ENCODE measurements at regions not wholly inside any gene's neighbourhood (a gene's known extent, or its start where the extent isn't known, plus 50 kb on each side); places are given as distances from the start of the nearest gene placed in this dataset.

GRCh38 chr4:159512348-159512747 lies 409.5 kb downstream of the RAPGEF2 start:
- no peaks in the 10 kb centered on the region for H4K20me1 ChIP-seq (replicated peaks in 1 of 2; ENCODE audit: control insufficient read depth in 1 of 2, insufficient read depth in 2 of 2, low read length in 2 of 2)
- no peak overlapping the region for H3K9ac ChIP-seq (replicated peaks in 1 of 4; ENCODE audit: extremely low read depth in 1 of 4, low read depth in 3 of 4, low read length in 3 of 4)
- H2AK5ac ChIP-seq (ENCODE audit: low read depth, low read length), result no peak overlapping the region
- ChIA-PET POLR2A (ENCODE audit: partially characterized antibody) (no interaction called here), CTCF (ENCODE audit: partially characterized antibody) (interaction anchor here (0.9 to 1.0 kb wide), 2 partner anchors 8 to 435 kb away, joined by 3 read pairs; no protein-coding TSS in a partner anchor)
- H4K91ac ChIP-seq (replicated peaks; ENCODE audit: insufficient read length, low read length), result no peak overlapping the region
- H3K79me2 ChIP-seq (ENCODE audit: control insufficient read depth in 1 of 2, insufficient read depth in 2 of 2, low read length in 2 of 2), result no peaks in the 10 kb centered on the region
- H2BK5ac ChIP-seq (ENCODE audit: low read depth, low read length), result no peak overlapping the region
- H4K5ac ChIP-seq (ENCODE audit: insufficient read length, low read depth, low read length), result no peak overlapping the region
- H2BK15ac ChIP-seq (ENCODE audit: low read length), result no peak overlapping the region
- H3K79me1 ChIP-seq (ENCODE audit: low read depth, low read length), result no peaks in the 10 kb centered on the region
- H3K27ac ChIP-seq (ENCODE audit: low read depth, low read length), result no peak overlapping the region
- no peak overlapping the region for H2AFZ ChIP-seq (ENCODE audit: low read length)
- H3K4me3 ChIP-seq (ENCODE audit: extremely low read depth in 1 of 4, insufficient read depth in 2 of 4, low read depth in 3 of 4, low read length in 4 of 4), result no peak overlapping the region
- no peaks in the 10 kb centered on the region; a peak in 1 of 8 replicates for H3K36me3 ChIP-seq (ENCODE audit: control insufficient read depth in 2 of 4, insufficient read depth in 4 of 4, low read length in 3 of 4)
- H3K18ac ChIP-seq (ENCODE audit: extremely low read depth, low read length), result no peak overlapping the region
- TF ChIP-seq SRF (IDR thresholded peaks at IDR 0.05; ENCODE audit: low read depth, low read length) (no peak), YY1 (IDR thresholded peaks at IDR 0.05; ENCODE audit: low read depth, low read length) (no peak), CBX5 (IDR thresholded peaks at IDR 0.05; ENCODE audit: low read depth, low read length) (no peak), SP1 (IDR thresholded peaks at IDR 0.05; ENCODE audit: low read depth, low read length) (no peak), CREB1 (IDR thresholded peaks at IDR 0.05) (no peak), BRCA1 (IDR thresholded peaks at IDR 0.05; ENCODE audit: low read depth, low read length) (no peak), POU5F1 (IDR thresholded peaks at IDR 0.05; ENCODE audit: low read depth, low read length) (no peak), POLR2AphosphoS5 (IDR thresholded peaks at IDR 0.05; ENCODE audit: low read depth, low read length) (no peak), POLR2A (IDR thresholded peaks at IDR 0.05; ENCODE audit: control extremely low read depth in 1 of 2, low read depth in 2 of 2, low read length in 2 of 2) (no peak), JUN (IDR thresholded peaks at IDR 0.05; ENCODE audit: low read depth, low read length) (no peak), CTCF (IDR thresholded peaks at IDR 0.05; ENCODE audit: control extremely low read depth in 1 of 3, insufficient read depth in 1 of 3, low read depth in 1 of 3, low read length in 3 of 3) (no peak)
- H3K23me2 ChIP-seq (ENCODE audit: low read depth, low read length), result no peaks in the 10 kb centered on the region
- H3K9me3 ChIP-seq (ENCODE audit: insufficient read depth in 2 of 2, low read depth in 1 of 2, low read length in 1 of 2), result no peaks in the 10 kb centered on the region
- no peak overlapping the region for H2BK12ac ChIP-seq (ENCODE audit: low read depth, low read length)
- FAIRE-seq, result no peak
- H3K27me3 ChIP-seq (replicated peaks in 1 of 4; ENCODE audit: control insufficient read depth in 3 of 4, extremely low read depth in 1 of 4, insufficient read depth in 3 of 4, low read length in 3 of 4), result no peaks in the 10 kb centered on the region
- no peak overlapping the region for H4K8ac ChIP-seq (ENCODE audit: extremely low read depth, insufficient read depth, low read length)
- H3K4me2 ChIP-seq (ENCODE audit: insufficient read depth in 1 of 2, low read depth in 2 of 2, low read length in 2 of 2), result no peak overlapping the region
- H3K56ac ChIP-seq (replicated peaks; ENCODE audit: insufficient read length, low read depth, low read length), result no peak overlapping the region
- H3K23ac ChIP-seq (ENCODE audit: insufficient read length), result no peak overlapping the region
- no peaks in the 10 kb centered on the region for H3K4me1 ChIP-seq (replicated peaks in 1 of 4; ENCODE audit: control insufficient read depth in 3 of 4, insufficient read depth in 4 of 4, low read length in 3 of 4)
- no peak overlapping the region for H3K4ac ChIP-seq (replicated peaks; ENCODE audit: insufficient read length, low read depth, low read length)
- H3K14ac ChIP-seq (ENCODE audit: insufficient read length), result no peak overlapping the region
- H2BK20ac ChIP-seq (ENCODE audit: low read length), result no peak overlapping the region
- no peak overlapping the region for H2BK120ac ChIP-seq (replicated peaks; ENCODE audit: low read depth, low read length)
- DNase-seq (ENCODE audit: low read depth in 1 of 2, low spot score in 2 of 2), result no peak

Data from H1 (cell line).